Astrocyte (in vitro differentiated cells and primary cell): ENCODE measurements at regions not wholly inside any gene's neighbourhood (a gene's known extent, or its start where the extent isn't known, plus 50 kb on each side); places are given as distances from the start of the nearest gene placed in this dataset.

Experiments used
- DNase-seq: peaks from one replicate; pipeline ENCODE4 v3.0.0-alpha.2; 2010; ENCODE audit warnings: low read depth
- FAIRE-seq: peaks from 2 replicates; lab custom pipeline; 2011; peaks lifted over from hg19 to GRCh38; lab: Jason Lieb, UNC
- H2AFZ ChIP-seq: 2 replicates; pipeline ENCODE4 v1.6.0; 2012; ENCODE audit warnings: low read depth, low read length, inconsistent platforms
- H3K27ac ChIP-seq: 2 replicates; pipeline ENCODE4 v1.5.1; 2011; ENCODE audit warnings: low read depth, low read length, inconsistent platforms
- H3K27me3 ChIP-seq: 2 replicates; pipeline ENCODE4 v1.6.0; 2011; ENCODE audit warnings: low read length, inconsistent platforms; ENCODE audit not compliant: insufficient read depth
- H3K36me3 ChIP-seq: 2 replicates; pipeline ENCODE4 v1.5.1; 2011; ENCODE audit warnings: low read length, inconsistent platforms; ENCODE audit not compliant: insufficient read depth
- H3K4me1 ChIP-seq: 2 replicates; pipeline ENCODE4 v1.5.1; 2011; ENCODE audit warnings: low read length, inconsistent platforms; ENCODE audit not compliant: insufficient read depth
- H3K4me2 ChIP-seq: 2 replicates; pipeline ENCODE4 v1.6.0; 2012; ENCODE audit warnings: low read length, inconsistent platforms
- H3K4me3 ChIP-seq: 2 replicates; pipeline ENCODE4 v1.5.1; 2011; ENCODE audit warnings: low read depth, mild to moderate bottlenecking, low read length, inconsistent platforms; ENCODE audit not compliant: insufficient read depth
- H3K79me2 ChIP-seq: 2 replicates; pipeline ENCODE4 v1.6.0; 2012; ENCODE audit warnings: mild to moderate bottlenecking, low read length, inconsistent platforms; ENCODE audit not compliant: insufficient read depth
- H3K9ac ChIP-seq: 2 replicates; pipeline ENCODE4 v1.6.0; 2012; ENCODE audit warnings: mild to moderate bottlenecking, low read length, inconsistent platforms
- H3K9me3 ChIP-seq: 2 replicates; pipeline ENCODE4 v1.5.1; 2012; ENCODE audit warnings: low read depth, mild to moderate bottlenecking, low read length, inconsistent platforms; ENCODE audit not compliant: insufficient read depth
- H4K20me1 ChIP-seq: 2 replicates; pipeline ENCODE4 v1.6.0; 2012; ENCODE audit warnings: low read length, inconsistent platforms; ENCODE audit not compliant: insufficient read depth
- H3K27ac Mint-ChIP-seq: one replicate; pipeline ENCODE4 v1.8.0; 2021; ENCODE audit warnings: mild to moderate bottlenecking, mixed read lengths; ENCODE audit not compliant: unreplicated experiment
- H3K27me3 Mint-ChIP-seq: one replicate; pipeline ENCODE4 v1.8.0; 2021; ENCODE audit warnings: low read depth, mixed read lengths; ENCODE audit not compliant: unreplicated experiment
- H3K36me3 Mint-ChIP-seq: one replicate; pipeline ENCODE4 v1.8.0; 2021; ENCODE audit warnings: low read depth, mixed read lengths; ENCODE audit not compliant: unreplicated experiment
- H3K4me1 Mint-ChIP-seq: one replicate; pipeline ENCODE4 v1.8.0; 2021; ENCODE audit warnings: low read depth, mixed read lengths; ENCODE audit not compliant: unreplicated experiment
- H3K4me3 Mint-ChIP-seq: one replicate; pipeline ENCODE4 v1.8.0; 2021; ENCODE audit warnings: mild to moderate bottlenecking, moderate library complexity, mixed read lengths; ENCODE audit not compliant: unreplicated experiment
- H3K9me3 Mint-ChIP-seq: one replicate; pipeline ENCODE4 v1.8.0; 2021; ENCODE audit warnings: mild to moderate bottlenecking, mixed read lengths; ENCODE audit not compliant: unreplicated experiment
- EZH2 ChIP-seq: IDR thresholded peaks from 2 replicates; pipeline ENCODE4 v1.6.1; 2012; ENCODE audit warnings: mild to moderate bottlenecking, low read length, inconsistent platforms; ENCODE audit not compliant: insufficient read depth
- TF ChIP-seq, protein P1 (sequence below): IDR thresholded peaks from 2 replicates; pipeline ENCODE4 v1.5.1; 2011; ENCODE audit warnings: low read depth, mild to moderate bottlenecking, inconsistent platforms, low read length, moderate library complexity; ENCODE audit not compliant: insufficient read depth

DNA sequence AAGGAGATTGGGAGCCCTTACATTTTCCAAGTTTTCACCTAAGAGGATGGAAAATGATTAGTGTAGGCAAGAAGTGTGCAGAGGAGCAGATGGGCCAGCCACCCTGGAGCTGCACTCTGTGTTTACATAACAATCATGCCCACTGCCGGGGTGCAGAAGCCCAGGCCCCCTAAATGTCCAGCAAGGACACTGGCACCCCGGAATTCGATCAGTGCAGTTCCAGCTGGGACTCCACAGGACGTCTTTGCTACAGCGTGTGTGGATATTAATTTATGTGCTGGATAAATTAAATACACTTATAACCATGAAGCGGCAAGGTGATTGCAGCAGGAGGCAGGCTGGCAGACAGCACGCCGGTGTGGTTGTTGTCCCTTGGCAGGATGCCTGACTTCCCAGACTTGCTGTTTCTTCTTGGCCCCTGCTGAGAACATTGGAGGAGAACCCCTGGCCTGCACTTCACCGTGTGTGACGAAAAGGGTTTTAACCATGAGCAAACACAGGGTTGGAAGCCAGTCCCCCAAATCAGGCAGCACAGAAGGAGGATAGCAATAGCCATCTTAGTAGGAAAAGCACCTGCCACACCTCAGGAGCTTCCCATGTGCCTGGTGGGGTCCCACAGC lies 73.7 kb downstream of the GADD45G start:
- Histone ChIP-seq H3K36me3 (no peaks in the 10 kb centered on the region), H3K27ac (no peak overlapping the region), H3K4me1 (no peaks in the 10 kb centered on the region), H3K4me3 (no peak overlapping the region), H3K4me2 (no peak overlapping the region), H3K27me3 (peaks cover 14% of the 10 kb centered on the region), H4K20me1 (no peaks in the 10 kb centered on the region), H2AFZ (no peak overlapping the region), H3K9ac (no peak overlapping the region), H3K79me2 (no peaks in the 10 kb centered on the region), H3K9me3 (no peaks in the 10 kb centered on the region)
- H3K36me3 Mint-ChIP-seq = no peaks in the 10 kb centered on the region
- DNase-seq = no peak
- TF ChIP-seq, protein P1, sequence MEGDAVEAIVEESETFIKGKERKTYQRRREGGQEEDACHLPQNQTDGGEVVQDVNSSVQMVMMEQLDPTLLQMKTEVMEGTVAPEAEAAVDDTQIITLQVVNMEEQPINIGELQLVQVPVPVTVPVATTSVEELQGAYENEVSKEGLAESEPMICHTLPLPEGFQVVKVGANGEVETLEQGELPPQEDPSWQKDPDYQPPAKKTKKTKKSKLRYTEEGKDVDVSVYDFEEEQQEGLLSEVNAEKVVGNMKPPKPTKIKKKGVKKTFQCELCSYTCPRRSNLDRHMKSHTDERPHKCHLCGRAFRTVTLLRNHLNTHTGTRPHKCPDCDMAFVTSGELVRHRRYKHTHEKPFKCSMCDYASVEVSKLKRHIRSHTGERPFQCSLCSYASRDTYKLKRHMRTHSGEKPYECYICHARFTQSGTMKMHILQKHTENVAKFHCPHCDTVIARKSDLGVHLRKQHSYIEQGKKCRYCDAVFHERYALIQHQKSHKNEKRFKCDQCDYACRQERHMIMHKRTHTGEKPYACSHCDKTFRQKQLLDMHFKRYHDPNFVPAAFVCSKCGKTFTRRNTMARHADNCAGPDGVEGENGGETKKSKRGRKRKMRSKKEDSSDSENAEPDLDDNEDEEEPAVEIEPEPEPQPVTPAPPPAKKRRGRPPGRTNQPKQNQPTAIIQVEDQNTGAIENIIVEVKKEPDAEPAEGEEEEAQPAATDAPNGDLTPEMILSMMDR = no peak
- TF ChIP-seq EZH2 = no peak
- H3K27me3 Mint-ChIP-seq = peaks cover 49% of the 10 kb centered on the region
- H3K27ac Mint-ChIP-seq = no peak overlapping the region
- FAIRE-seq = no peak
- no peak overlapping the region for H3K4me3 Mint-ChIP-seq
- peaks cover 2% of the 10 kb centered on the region for H3K9me3 Mint-ChIP-seq
- H3K4me1 Mint-ChIP-seq = peaks cover 4% of the 10 kb centered on the region

DNA sequence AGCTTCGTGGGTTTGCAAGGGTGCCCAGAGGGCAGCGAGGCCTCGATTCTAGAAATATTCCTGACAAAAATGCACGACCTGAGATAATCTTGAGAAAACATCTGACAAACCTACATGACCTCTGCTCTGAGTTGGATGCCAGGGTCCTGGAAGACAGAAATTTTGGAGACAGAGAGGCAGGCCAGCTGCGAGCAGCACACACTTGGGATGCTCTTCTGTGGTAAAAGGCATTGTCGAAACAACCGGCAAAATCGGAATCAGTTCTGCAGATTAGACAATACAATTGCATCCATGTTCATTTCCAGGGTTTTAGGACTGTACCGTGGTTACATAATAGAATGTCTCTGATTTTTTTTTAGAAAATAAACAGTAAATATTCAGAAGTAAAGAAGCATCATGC lies 74.2 kb downstream of the GADD45G start:
- H3K27ac ChIP-seq = no peak overlapping the region
- H3K27me3 ChIP-seq = peaks cover 15% of the 10 kb centered on the region
- Mint-ChIP-seq H3K4me1 (peaks cover 4% of the 10 kb centered on the region), H3K27me3 (peaks cover 49% of the 10 kb centered on the region), H3K27ac (no peak overlapping the region), H3K4me3 (no peak overlapping the region), H3K9me3 (peaks cover 2% of the 10 kb centered on the region), H3K36me3 (no peaks in the 10 kb centered on the region)
- H4K20me1 ChIP-seq = no peaks in the 10 kb centered on the region
- no peaks in the 10 kb centered on the region for H3K9me3 ChIP-seq
- H3K36me3 ChIP-seq = no peaks in the 10 kb centered on the region
- no peak overlapping the region for H3K4me3 ChIP-seq
- no peaks in the 10 kb centered on the region for H3K4me1 ChIP-seq
- no peak for FAIRE-seq
- no peak for DNase-seq
- no peak overlapping the region for H3K4me2 ChIP-seq
- TF ChIP-seq, protein P1 = no peak
- TF ChIP-seq EZH2 = no peak
- H2AFZ ChIP-seq = no peak overlapping the region
- H3K9ac ChIP-seq = no peak overlapping the region
- H3K79me2 ChIP-seq = no peaks in the 10 kb centered on the region

- Histone ChIP-seq H3K4me2 (no peak overlapping the region), H3K4me3 (no peak overlapping the region), H3K9ac (no peak overlapping the region), H2AFZ (no peak overlapping the region), H3K9me3 (no peaks in the 10 kb centered on the region), H3K36me3 (no peaks in the 10 kb centered on the region), H3K27ac (no peak overlapping the region), H3K79me2 (no peaks in the 10 kb centered on the region), H3K27me3 (peaks cover 16% of the 10 kb centered on the region), H4K20me1 (no peaks in the 10 kb centered on the region), H3K4me1 (no peaks in the 10 kb centered on the region)
- TF ChIP-seq EZH2 = no peak
- H3K27ac Mint-ChIP-seq = no peak overlapping the region
- peaks cover 4% of the 10 kb centered on the region for H3K4me1 Mint-ChIP-seq
- FAIRE-seq (no peak), DNase-seq (no peak)
- no peaks in the 10 kb centered on the region for H3K9me3 Mint-ChIP-seq
- H3K27me3 Mint-ChIP-seq = peaks cover 45% of the 10 kb centered on the region
- no peak overlapping the region for H3K4me3 Mint-ChIP-seq
- no peaks in the 10 kb centered on the region for H3K36me3 Mint-ChIP-seq
These were observed 74.8 kb downstream of the GADD45G start for GRCh38 chr9:89679581-89679980.
